PC-3 (cell line): ENCODE measurements at regions not wholly inside any gene's neighbourhood (a gene's known extent, or its start where the extent isn't known, plus 50 kb on each side); places are given as distances from the start of the nearest gene placed in this dataset.

Experiments
- ATAC-seq: fragments of 200-7000 bp; cut with Tn5 transposase; 2 replicates; pipeline ENCODE4 v1.9.1; 2020; ENCODE audit warnings: mild to moderate bottlenecking, moderate library complexity
- BruUV-seq: library from RNA; stranded (reverse); fragments of 400-500 nt; replicated peaks from 2 replicates; lab custom pipeline; 2021; lab: Mats Ljungman, UMichigan
- CTCF ChIA-PET: fragments of 300-600 bp; sonication (Branson Sonifier 250); formaldehyde crosslinking; loops from one replicate; lab custom pipeline; 2022; ENCODE audit warnings: antibody characterized with exemption; lab: Charles Lee
- POLR2A ChIA-PET: fragments of 300-600 bp; sonication (Branson Sonifier 250); formaldehyde crosslinking; loops from one replicate; lab custom pipeline; 2022; ENCODE audit warnings: antibody characterized with exemption; ENCODE audit not compliant: unreplicated experiment; lab: Charles Lee
- DNase-seq: peaks from one replicate; pipeline ENCODE4 v3.0.0-alpha.2; 2015
- H2AFZ ChIP-seq: fragments of 300-600 bp; sonication (generic); 2 replicates; pipeline ENCODE4 v1.6.0; 2016; ENCODE audit warnings: antibody characterized with exemption, low read length
- H3F3A ChIP-seq: fragments of 300-600 bp; sonication (generic); one replicate; pipeline ENCODE4 v1.6.0; 2017; ENCODE audit warnings: antibody characterized with exemption, low read length, control low read depth, mild to moderate bottlenecking; ENCODE audit not compliant: unreplicated experiment
- H3K27ac ChIP-seq: fragments of 300-600 bp; sonication (generic); 2 replicates; pipeline ENCODE4 v1.5.1; 2016; ENCODE audit warnings: mild to moderate bottlenecking, low read length
- H3K27me3 ChIP-seq: fragments of 300-600 bp; sonication (generic); 2 replicates; pipeline ENCODE4 v1.6.1; 2016; ENCODE audit warnings: low read length, mixed read lengths
- H3K36me3 ChIP-seq: fragments of 300-600 bp; sonication (generic); 2 replicates; pipeline ENCODE4 v1.6.1; 2016; ENCODE audit warnings: low read depth, mixed run types, low read length, mixed read lengths
- H3K4me1 ChIP-seq: fragments of 300-600 bp; sonication (generic); 2 replicates; pipeline ENCODE4 v1.5.1; 2016; ENCODE audit warnings: low read length; ENCODE audit not compliant: insufficient read depth
- H3K4me2 ChIP-seq: fragments of 300-600 bp; sonication (generic); 2 replicates; pipeline ENCODE4 v1.6.0; 2016; ENCODE audit warnings: low read length
- H3K4me3 ChIP-seq: fragments of 300-600 bp; sonication (generic); 2 replicates; pipeline ENCODE4 v1.5.1; 2016; ENCODE audit warnings: mild to moderate bottlenecking, low read length, mixed read lengths
- H3K79me2 ChIP-seq: fragments of 300-600 bp; sonication (generic); 2 replicates; pipeline ENCODE4 v1.6.1; 2017; ENCODE audit warnings: low read length, mixed read lengths
- H3K9ac ChIP-seq: fragments of 300-600 bp; sonication (generic); 2 replicates; pipeline ENCODE4 v1.6.0; 2016; ENCODE audit warnings: mild to moderate bottlenecking, low read length
- H3K9me2 ChIP-seq: fragments of 300-600 bp; sonication (generic); replicated peaks from 2 replicates; pipeline ENCODE4 v1.6.1; 2016; ENCODE audit warnings: mixed run types, low read length, mixed read lengths
- H3K9me3 ChIP-seq: fragments of 300-600 bp; sonication (generic); 2 replicates; pipeline ENCODE4 v1.6.1; 2016; ENCODE audit warnings: low read length, mixed read lengths
- H4K20me1 ChIP-seq: fragments of 300-600 bp; sonication (generic); 2 replicates; pipeline ENCODE4 v1.6.1; 2016; ENCODE audit warnings: low read length, mixed read lengths
- EZH2 ChIP-seq: fragments of 300-600 bp; sonication (generic); IDR thresholded peaks from one replicate; pipeline ENCODE4 v1.6.1; 2017; ENCODE audit warnings: antibody characterized with exemption, mild to moderate bottlenecking, low read length; ENCODE audit not compliant: unreplicated experiment
- EZH2phosphoT487 ChIP-seq: fragments of 300-600 bp; sonication (generic); IDR thresholded peaks from 2 replicates; pipeline ENCODE4 v1.6.1; 2018; ENCODE audit warnings: mild to moderate bottlenecking, antibody characterized with exemption, low read length, borderline replicate concordance
- intact Hi-C: fragments of 100-400 bp; cut with micrococcal nuclease; formaldehyde crosslinking; loops from 2 replicates; pipeline ENCODE4 v1.9.0; 2023
- TF ChIP-seq, protein P1 (sequence below): fragments of 300-600 bp; sonication (generic); conservative IDR thresholded peaks from 2 replicates; pipeline ENCODE4 v1.5.1; 2017; ENCODE audit warnings: antibody characterized with exemption, low read depth, mild to moderate bottlenecking, low read length

DNA sequence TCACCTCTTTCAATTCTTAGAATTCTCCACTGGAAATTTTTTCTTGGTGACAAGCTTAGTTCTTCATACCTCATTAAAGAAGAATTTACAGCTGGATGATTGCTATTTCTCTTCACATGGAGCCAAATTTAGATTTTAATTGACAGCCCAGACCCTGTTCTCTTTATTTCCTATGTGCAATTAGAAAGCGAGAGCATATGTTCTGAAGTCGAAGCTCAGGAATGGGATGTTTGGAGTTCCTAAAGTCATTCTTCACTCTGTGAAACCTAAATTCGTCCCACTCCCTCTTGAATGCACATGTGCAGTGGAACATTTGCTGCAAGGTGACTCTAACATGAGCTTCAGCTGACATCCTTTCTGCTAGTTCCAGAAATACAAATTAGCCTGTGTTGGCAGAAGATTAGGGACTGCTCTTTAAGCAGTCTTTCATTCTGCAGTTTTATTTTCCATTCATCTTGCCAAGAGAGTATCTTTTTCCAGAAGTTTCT, 129.3 kb upstream of the KCNJ16 start:
- H2AFZ ChIP-seq = no peak overlapping the region

GRCh38 chr17:69947027-69947759, 127.8 kb upstream of the KCNJ16 start:
- no peak overlapping the region for H3K27ac ChIP-seq
- H3K9me3 ChIP-seq = no peaks in the 10 kb centered on the region
- no peaks in the 10 kb centered on the region for H3K36me3 ChIP-seq
- DNase-seq (no peak), ATAC-seq (no peak)
- no TSS peak for BruUV-seq
- H3K9ac ChIP-seq = no peak overlapping the region
- intact Hi-C loops = no loop called here
- CTCF ChIA-PET = no interaction called here
- TF ChIP-seq EZH2phosphoT487 (no peak), EZH2 (no peak)
- TF ChIP-seq, protein P1, sequence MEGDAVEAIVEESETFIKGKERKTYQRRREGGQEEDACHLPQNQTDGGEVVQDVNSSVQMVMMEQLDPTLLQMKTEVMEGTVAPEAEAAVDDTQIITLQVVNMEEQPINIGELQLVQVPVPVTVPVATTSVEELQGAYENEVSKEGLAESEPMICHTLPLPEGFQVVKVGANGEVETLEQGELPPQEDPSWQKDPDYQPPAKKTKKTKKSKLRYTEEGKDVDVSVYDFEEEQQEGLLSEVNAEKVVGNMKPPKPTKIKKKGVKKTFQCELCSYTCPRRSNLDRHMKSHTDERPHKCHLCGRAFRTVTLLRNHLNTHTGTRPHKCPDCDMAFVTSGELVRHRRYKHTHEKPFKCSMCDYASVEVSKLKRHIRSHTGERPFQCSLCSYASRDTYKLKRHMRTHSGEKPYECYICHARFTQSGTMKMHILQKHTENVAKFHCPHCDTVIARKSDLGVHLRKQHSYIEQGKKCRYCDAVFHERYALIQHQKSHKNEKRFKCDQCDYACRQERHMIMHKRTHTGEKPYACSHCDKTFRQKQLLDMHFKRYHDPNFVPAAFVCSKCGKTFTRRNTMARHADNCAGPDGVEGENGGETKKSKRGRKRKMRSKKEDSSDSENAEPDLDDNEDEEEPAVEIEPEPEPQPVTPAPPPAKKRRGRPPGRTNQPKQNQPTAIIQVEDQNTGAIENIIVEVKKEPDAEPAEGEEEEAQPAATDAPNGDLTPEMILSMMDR = no peak
- POLR2A ChIA-PET = interaction anchor here (0.5 kb wide), 1 partner anchor 197 kb away, joined by 3 read pairs; no protein-coding TSS in a partner anchor
- H2AFZ ChIP-seq = no peak overlapping the region
- no peaks in the 10 kb centered on the region for H3F3A ChIP-seq
- H3K4me2 ChIP-seq = no peak overlapping the region
- H4K20me1 ChIP-seq = no peaks in the 10 kb centered on the region
- H3K4me1 ChIP-seq = no peaks in the 10 kb centered on the region
- H3K4me3 ChIP-seq = no peak overlapping the region
- no peaks in the 10 kb centered on the region for H3K79me2 ChIP-seq
- H3K27me3 ChIP-seq = no peaks in the 10 kb centered on the region
- H3K9me2 ChIP-seq = no peaks in the 10 kb centered on the region

More for the DNA sequence above, 129.3 kb upstream of the KCNJ16 start:
- H3K9me3 ChIP-seq = no peaks in the 10 kb centered on the region
- no peak for ATAC-seq
- no peaks in the 10 kb centered on the region for H3K4me1 ChIP-seq
- ChIA-PET CTCF (no interaction called here), POLR2A (no interaction called here)
- intact Hi-C loops = no loop called here
- BruUV-seq = no TSS peak
- H4K20me1 ChIP-seq = no peaks in the 10 kb centered on the region
- no peak for DNase-seq
- TF ChIP-seq, protein P1 = no peak
- TF ChIP-seq EZH2phosphoT487 (no peak), EZH2 (no peak)
- H3K9me2 ChIP-seq = no peaks in the 10 kb centered on the region
- no peaks in the 10 kb centered on the region for H3K27me3 ChIP-seq
- no peak overlapping the region for H3K4me3 ChIP-seq
- H3K27ac ChIP-seq = no peak overlapping the region
- no peaks in the 10 kb centered on the region for H3F3A ChIP-seq
- H3K36me3 ChIP-seq = no peaks in the 10 kb centered on the region
- H3K4me2 ChIP-seq = no peak overlapping the region
- H3K9ac ChIP-seq = no peak overlapping the region
- H3K79me2 ChIP-seq = no peaks in the 10 kb centered on the region

DNA sequence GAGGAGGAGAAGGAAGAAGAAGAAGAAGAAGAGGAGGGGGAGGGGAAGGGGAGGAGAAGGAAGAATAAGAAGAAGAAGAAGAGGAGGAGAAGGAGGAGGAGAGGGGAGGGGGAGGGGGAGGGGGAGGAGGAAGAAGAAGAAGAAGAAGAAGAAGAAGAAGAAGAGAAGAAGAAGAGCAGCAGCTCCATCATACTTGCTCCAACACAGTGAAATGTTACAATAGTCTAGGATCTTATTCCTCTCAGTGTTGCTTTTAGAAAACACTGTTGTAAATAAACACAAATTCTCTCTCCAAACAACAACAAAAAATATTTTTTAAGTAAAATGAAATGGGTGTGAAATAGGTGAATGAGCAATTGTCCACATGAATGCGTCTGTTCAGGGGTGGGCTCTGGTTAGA, 126.6 kb upstream of the KCNJ16 start:
- Histone ChIP-seq H3K79me2 (no peaks in the 10 kb centered on the region), H3K9me2 (no peaks in the 10 kb centered on the region), H3F3A (no peaks in the 10 kb centered on the region), H3K27me3 (no peaks in the 10 kb centered on the region), H3K9me3 (no peaks in the 10 kb centered on the region), H3K27ac (no peak overlapping the region), H3K4me2 (no peak overlapping the region), H4K20me1 (no peaks in the 10 kb centered on the region), H3K4me1 (no peaks in the 10 kb centered on the region), H3K4me3 (no peak overlapping the region), H3K9ac (no peak overlapping the region), H2AFZ (no peak overlapping the region), H3K36me3 (no peaks in the 10 kb centered on the region)
- ChIA-PET CTCF (no interaction called here), POLR2A (no interaction called here)
- no peak for DNase-seq
- BruUV-seq = no TSS peak
- TF ChIP-seq EZH2phosphoT487 (no peak), EZH2 (no peak)
- TF ChIP-seq, protein P1 = no peak
- no peak for ATAC-seq
- intact Hi-C loops = no loop called here
